CD4-positive, alpha-beta T cell (primary cell): ENCODE measurements at regions not wholly inside any gene's neighbourhood (a gene's known extent, or its start where the extent isn't known, plus 50 kb on each side); places are given as distances from the start of the nearest gene placed in this dataset.
"Not testable (repeated sequence)": the region's sequence is repeated elsewhere in the genome, so short reads cannot be mapped to it uniquely, and the experiment has no call there.

Source experiments
- ATAC-seq: fragments of 200-7000 bp; cut with Tn5 transposase; one replicate; pipeline ENCODE4 v1.10.0; 2022; ENCODE audit warnings: mild to moderate bottlenecking; ENCODE audit not compliant: poor library complexity
- CTCF ChIA-PET: fragments of 350-600 bp; sonication (Branson Sonifier 250); formaldehyde crosslinking; loops from one replicate; lab custom pipeline; 2021; ENCODE audit warnings: antibody characterized with exemption, inconsistent platforms; lab: Charles Lee
- POLR2A ChIA-PET: fragments of 350-600 bp; sonication (Branson Sonifier 250); formaldehyde crosslinking; loops from one replicate; lab custom pipeline; 2021; ENCODE audit warnings: antibody characterized with exemption, inconsistent platforms; lab: Charles Lee
- DNase-seq, 14 experiments: peaks; one replicate each; pipeline ENCODE4 v3.0.0-alpha.2; 2013 to 2020; ENCODE audit warnings: mixed read lengths in 2 of 14
- H3K27ac ChIP-seq, 2 donors: one replicate each; pipeline versions ENCODE4 v1.5.1 to v1.7.0; 2013; ENCODE audit warnings: low read length in 2 of 2, low read depth in 1 of 2, mild to moderate bottlenecking in 1 of 2
- H3K27me3 ChIP-seq, 2 experiments: 1 replicate in 1 of 2; 2 replicates in 1 of 2; pipeline versions ENCODE4 v1.6.1 to v1.7.0; 2013; ENCODE audit warnings: low read length in 2 of 2, control low read depth in 1 of 2, mild to moderate bottlenecking in 1 of 2, moderate library complexity in 1 of 2; ENCODE audit not compliant: insufficient read depth in 2 of 2, control insufficient read depth in 1 of 2
- H3K36me3 ChIP-seq: one replicate; pipeline ENCODE4 v1.6.1; 2013; ENCODE audit warnings: low read length, control low read depth; ENCODE audit not compliant: insufficient read depth
- H3K4me1 ChIP-seq: one replicate; pipeline ENCODE4 v1.6.1; 2013; ENCODE audit warnings: low read length, control low read depth; ENCODE audit not compliant: insufficient read depth
- H3K4me3 ChIP-seq: one replicate; pipeline ENCODE4 v1.5.1; 2013; ENCODE audit warnings: mild to moderate bottlenecking, low read length, moderate library complexity
- H3K9me3 ChIP-seq, 2 experiments: 1 replicate in 1 of 2; 2 replicates in 1 of 2; pipeline versions ENCODE4 v1.6.1 to v1.7.0; 2013; ENCODE audit warnings: low read length in 2 of 2, mild to moderate bottlenecking in 2 of 2, control low read depth in 1 of 2, moderate library complexity in 1 of 2; ENCODE audit not compliant: control insufficient read depth in 1 of 2, insufficient read depth in 1 of 2
- H3K27ac Mint-ChIP-seq: one replicate; pipeline ENCODE4 v1.8.0; 2020; ENCODE audit warnings: mixed read lengths
- H3K27me3 Mint-ChIP-seq: one replicate; pipeline ENCODE4 v1.8.0; 2021; ENCODE audit warnings: mixed read lengths
- H3K36me3 Mint-ChIP-seq: one replicate; pipeline ENCODE4 v1.8.0; 2021; ENCODE audit warnings: low read depth, mixed read lengths
- H3K4me1 Mint-ChIP-seq: one replicate; pipeline ENCODE4 v1.8.0; 2021; ENCODE audit warnings: low read depth, mixed read lengths
- H3K4me3 Mint-ChIP-seq: one replicate; pipeline ENCODE4 v1.8.0; 2020; ENCODE audit warnings: mild to moderate bottlenecking, mixed read lengths
- H3K9me3 Mint-ChIP-seq: one replicate; pipeline ENCODE4 v1.8.0; 2020; ENCODE audit warnings: mixed read lengths
- CTCF ChIP-seq: fragments of 200-600 bp; IDR thresholded peaks from one replicate; pipeline ENCODE4 v1.8.0; 2022; ENCODE audit warnings: antibody characterized with exemption, mild to moderate bottlenecking
- intact Hi-C, 2 experiments: fragments of 100-400 bp; cut with DNase I in 1 of 2; cut with micrococcal nuclease in 1 of 2; formaldehyde crosslinking; loops; one replicate each; pipeline versions ENCODE4 v1.15.1 to v1.9.0; 2023 to 2025; cut with DNase I, micrococcal nuclease

- Mint-ChIP-seq H3K4me3 (no peak overlapping the region), H3K27me3 (peaks cover 11% of the 10 kb centered on the region), H3K27ac (no peak overlapping the region), H3K4me1 (no peaks in the 10 kb centered on the region), H3K9me3 (no peaks in the 10 kb centered on the region), H3K36me3 (no peaks in the 10 kb centered on the region)
- no peaks in the 10 kb centered on the region for H3K9me3 ChIP-seq
- no peak overlapping the region for H3K27ac ChIP-seq
- H3K4me3 ChIP-seq: no peak overlapping the region
- H3K4me1 ChIP-seq: no peaks in the 10 kb centered on the region
- ATAC-seq (no peak), DNase-seq (no peak)
- no peaks in the 10 kb centered on the region for H3K36me3 ChIP-seq
- ChIA-PET CTCF (no interaction called here), POLR2A (no interaction called here)
- intact Hi-C loops: no loop called here
- H3K27me3 ChIP-seq: no peaks in the 10 kb centered on the region
- TF ChIP-seq CTCF: no peak
Measured at GRCh38 chr2:224098481-224099230, 59.6 kb upstream of the SERPINE2 start.

- no peaks in the 10 kb centered on the region for H3K9me3 Mint-ChIP-seq
- CTCF ChIA-PET: no interaction called here
Measured at GRCh38 chr2:224094413-224094812, 55.3 kb upstream of the SERPINE2 start.

DNA sequence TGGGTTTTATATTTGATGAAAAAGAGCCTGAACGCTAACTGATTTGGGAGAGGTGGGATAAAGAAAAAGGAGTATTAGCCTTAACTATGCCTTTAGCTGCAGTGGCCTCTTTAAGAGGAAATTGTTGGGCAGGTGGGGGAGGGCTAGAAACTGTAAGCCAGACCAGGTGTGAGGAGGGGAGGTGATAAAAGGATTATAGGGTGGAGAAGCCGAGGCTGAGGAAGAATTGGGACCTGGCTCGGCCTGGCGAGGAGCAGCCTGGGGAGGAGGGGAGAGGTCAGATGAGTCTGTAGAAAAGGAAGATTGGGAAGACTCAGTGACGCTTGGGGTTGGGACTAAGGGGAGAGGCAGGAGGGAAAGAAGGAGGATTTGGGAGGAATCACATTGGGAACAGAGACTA is 52.6 kb upstream of the SERPINE2 start:
- H3K4me1 Mint-ChIP-seq, DNase-seq, H3K9me3 Mint-ChIP-seq, H3K4me3 ChIP-seq, H3K4me3 Mint-ChIP-seq, intact Hi-C loops, CTCF ChIA-PET, ATAC-seq, H3K27me3 Mint-ChIP-seq, H3K36me3 Mint-ChIP-seq, H3K27ac ChIP-seq, H3K4me1 ChIP-seq, H3K27me3 ChIP-seq, H3K36me3 ChIP-seq, POLR2A ChIA-PET, H3K9me3 ChIP-seq, H3K27ac Mint-ChIP-seq: not testable (repeated sequence)

More at GRCh38 chr2:224094413-224094812, 55.3 kb upstream of the SERPINE2 start:
- no peaks in the 10 kb centered on the region for H3K27me3 Mint-ChIP-seq
- Histone ChIP-seq H3K27ac (no peak overlapping the region), H3K36me3 (no peaks in the 10 kb centered on the region), H3K4me1 (no peaks in the 10 kb centered on the region), H3K4me3 (no peak overlapping the region), H3K9me3 (no peaks in the 10 kb centered on the region), H3K27me3 (no peaks in the 10 kb centered on the region)
- no peak overlapping the region for H3K27ac Mint-ChIP-seq
- H3K4me3 Mint-ChIP-seq: no peak overlapping the region
- intact Hi-C loops: no loop called here
- no peaks in the 10 kb centered on the region for H3K36me3 Mint-ChIP-seq
- TF ChIP-seq CTCF: no peak
- H3K4me1 Mint-ChIP-seq: no peaks in the 10 kb centered on the region
- no peak for DNase-seq
- no peak for ATAC-seq
- POLR2A ChIA-PET: no interaction called here

DNA sequence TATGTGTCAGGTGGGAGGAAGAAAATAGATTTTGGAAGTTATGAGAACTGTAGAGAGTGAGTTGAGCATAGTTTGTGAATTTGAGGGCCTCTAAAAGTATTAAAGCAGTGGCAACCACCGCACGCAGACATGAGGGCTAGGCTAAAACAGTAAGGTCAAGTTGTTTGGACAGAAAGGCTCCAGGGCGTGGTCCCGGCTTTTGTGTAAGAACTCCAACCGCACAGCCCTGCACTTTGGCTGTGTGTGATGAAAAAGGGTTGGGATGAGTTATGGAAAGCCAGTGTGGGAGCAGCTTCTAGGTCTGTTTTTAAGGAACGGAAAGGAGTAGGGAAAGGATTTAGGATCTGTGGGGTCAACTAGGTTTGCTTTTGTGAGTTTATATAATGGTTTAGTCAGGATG is 50.5 kb upstream of the SERPINE2 start:
- H3K27me3 ChIP-seq, intact Hi-C loops, H3K4me1 Mint-ChIP-seq, DNase-seq, ATAC-seq, CTCF ChIA-PET, H3K36me3 Mint-ChIP-seq, H3K4me3 ChIP-seq, H3K27me3 Mint-ChIP-seq, POLR2A ChIA-PET, H3K4me3 Mint-ChIP-seq, H3K36me3 ChIP-seq, H3K27ac ChIP-seq, H3K27ac Mint-ChIP-seq, H3K4me1 ChIP-seq, H3K9me3 Mint-ChIP-seq, H3K9me3 ChIP-seq: not testable (repeated sequence)
